Esophagus squamous epithelium (tissue), 4 donors: ENCODE measurements at regions not wholly inside any gene's neighbourhood (a gene's known extent, or its start where the extent isn't known, plus 50 kb on each side); places are given as distances from the start of the nearest gene placed in this dataset.

Source experiments
- CTCF ChIP-seq, 6 experiments: fragments of 450-650 bp in 4 of 6; fragments of 200-600 bp in 2 of 6; sonication (generic) in 2 of 6; IDR thresholded peaks; one replicate each; pipeline ENCODE4 v1.5.1; 2016 to 2019; ENCODE audit warnings: antibody characterized with exemption in 6 of 6, mild to moderate bottlenecking in 4 of 6, moderate library complexity in 4 of 6
- POLR2A ChIP-seq, 4 donors: fragments of 450-650 bp; IDR thresholded peaks; one replicate each; pipeline ENCODE4 v1.6.1; 2017; ENCODE audit warnings: antibody characterized with exemption in 4 of 4, mild to moderate bottlenecking in 4 of 4, moderate library complexity in 3 of 4

- TF ChIP-seq CTCF (IDR thresholded peaks at IDR 0.05) (peak in 1 of 6 experiments; percentile 22), POLR2A (IDR thresholded peaks at IDR 0.05) (no peak)
Measured at GRCh38 chr2:236503100-236503499, 66.5 kb upstream of the ACKR3 start.
